Right lobe of liver (tissue), 4 donors: ENCODE measurements at regions not wholly inside any gene's neighbourhood (a gene's known extent, or its start where the extent isn't known, plus 50 kb on each side); places are given as distances from the start of the nearest gene placed in this dataset.

Source experiments
- CTCF ChIP-seq, 4 donors: fragments of 200-600 bp in 3 of 4; fragments of 450-650 bp in 1 of 4; IDR thresholded peaks; one replicate each; pipeline versions ENCODE4 v1.5.1 to v1.8.0; 2016 to 2022; ENCODE audit warnings: antibody characterized with exemption in 4 of 4, mild to moderate bottlenecking in 2 of 4
- POLR2A ChIP-seq: fragments of 450-650 bp; IDR thresholded peaks from one replicate; pipeline ENCODE4 v1.6.1; 2017; ENCODE audit warnings: antibody characterized with exemption, mild to moderate bottlenecking
- donor health status: DM: no; HTN: no; CAD: no.
- donor health status: DM: no; HTN: no; CAD: no.
- donor health status: DM: no; HTN: yes; CAD: no.

- TF ChIP-seq CTCF (IDR thresholded peaks at IDR 0.05) (no peak), POLR2A (no peak)
Measured at GRCh38 chr2:187834787-187835186, 280.6 kb upstream of the TFPI start.
